Stomach (tissue), 4 donors: ENCODE measurements at regions not wholly inside any gene's neighbourhood (a gene's known extent, or its start where the extent isn't known, plus 50 kb on each side); places are given as distances from the start of the nearest gene placed in this dataset.
"Not testable (repeated sequence)": the region's sequence is repeated elsewhere in the genome, so short reads cannot be mapped to it uniquely, and the experiment has no call there.

Experiments
- EP300 ChIP-seq: sonication (generic); formaldehyde crosslinking; IDR thresholded peaks from one replicate; pipeline ENCODE4 v1.6.1; 2017; ENCODE audit warnings: antibody characterized with exemption
- TF ChIP-seq, protein P1 (sequence below), 7 experiments: fragments of 450-650 bp in 4 of 7; fragments of 200-600 bp in 3 of 7; sonication (generic) in 3 of 7; IDR thresholded peaks; one replicate each; pipeline ENCODE4 v1.5.1; 2016 to 2019; ENCODE audit warnings: antibody characterized with exemption in 7 of 7, control low read depth in 2 of 7, mild to moderate bottlenecking in 1 of 7

DNA sequence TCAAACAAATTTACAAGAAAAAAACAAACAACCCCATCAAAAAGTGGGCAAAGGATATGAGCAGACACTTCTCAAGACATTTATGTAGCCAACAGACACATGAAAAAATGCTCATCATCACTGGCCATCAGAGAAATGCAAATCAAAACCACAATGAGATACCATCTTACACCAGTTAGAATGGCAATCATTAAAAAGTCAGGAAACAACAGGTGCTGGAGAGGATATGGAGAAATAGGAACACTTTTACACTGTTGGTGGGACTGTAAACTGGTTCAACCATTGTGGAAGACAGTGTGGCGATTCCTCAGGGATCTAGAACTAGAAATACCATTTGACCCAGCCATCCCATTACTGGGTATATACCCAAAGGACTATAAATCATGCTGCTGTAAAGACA is 77.1 kb upstream of the SIM2 start:
- TF ChIP-seq, protein P1, sequence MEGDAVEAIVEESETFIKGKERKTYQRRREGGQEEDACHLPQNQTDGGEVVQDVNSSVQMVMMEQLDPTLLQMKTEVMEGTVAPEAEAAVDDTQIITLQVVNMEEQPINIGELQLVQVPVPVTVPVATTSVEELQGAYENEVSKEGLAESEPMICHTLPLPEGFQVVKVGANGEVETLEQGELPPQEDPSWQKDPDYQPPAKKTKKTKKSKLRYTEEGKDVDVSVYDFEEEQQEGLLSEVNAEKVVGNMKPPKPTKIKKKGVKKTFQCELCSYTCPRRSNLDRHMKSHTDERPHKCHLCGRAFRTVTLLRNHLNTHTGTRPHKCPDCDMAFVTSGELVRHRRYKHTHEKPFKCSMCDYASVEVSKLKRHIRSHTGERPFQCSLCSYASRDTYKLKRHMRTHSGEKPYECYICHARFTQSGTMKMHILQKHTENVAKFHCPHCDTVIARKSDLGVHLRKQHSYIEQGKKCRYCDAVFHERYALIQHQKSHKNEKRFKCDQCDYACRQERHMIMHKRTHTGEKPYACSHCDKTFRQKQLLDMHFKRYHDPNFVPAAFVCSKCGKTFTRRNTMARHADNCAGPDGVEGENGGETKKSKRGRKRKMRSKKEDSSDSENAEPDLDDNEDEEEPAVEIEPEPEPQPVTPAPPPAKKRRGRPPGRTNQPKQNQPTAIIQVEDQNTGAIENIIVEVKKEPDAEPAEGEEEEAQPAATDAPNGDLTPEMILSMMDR (IDR thresholded peaks at IDR 0.05), result not testable (repeated sequence)
- TF ChIP-seq EP300, result not testable (repeated sequence)
